ENCODE measurements at regions not wholly inside any gene's neighbourhood (a gene's known extent, or its start where the extent isn't known, plus 50 kb on each side); places are given as distances from the start of the nearest gene placed in this dataset.

DNA sequence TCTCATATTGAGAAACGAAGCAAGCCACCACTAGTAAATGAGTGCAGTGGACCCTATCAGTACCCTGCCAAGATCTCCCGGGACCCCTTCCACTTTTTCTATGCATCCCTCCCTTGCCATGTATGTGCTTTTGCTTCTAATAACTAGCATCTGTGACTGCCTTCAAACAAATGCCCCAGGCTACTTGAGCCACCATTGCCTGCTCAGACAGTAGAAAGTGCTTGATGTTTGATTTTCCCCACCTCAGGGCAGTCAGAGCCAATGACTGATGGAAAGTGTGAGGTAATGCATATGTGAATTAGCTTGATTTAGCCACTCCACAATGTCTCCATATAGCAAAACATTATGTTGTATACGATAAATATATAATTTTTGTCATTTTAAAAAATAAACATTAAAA is 797.3 kb upstream of the ACO1 start:
- Histone ChIP-seq H4K8ac (ENCODE audit: low read depth in 2 of 2, low read length in 2 of 2) (no peak overlapping the region), H3K36me3 (ENCODE audit: control insufficient read depth, insufficient read depth, low read length) (no peaks in the 10 kb centered on the region), H4K5ac (ENCODE audit: low read depth, low read length) (no peak overlapping the region), H3K27ac (ENCODE audit: insufficient read depth, low read length) (no peak overlapping the region), H4K91ac (ENCODE audit: insufficient read depth, low read depth, low read length) (no peak overlapping the region), H3K9me3 (ENCODE audit: control insufficient read depth, insufficient read depth, low read length) (no peaks in the 10 kb centered on the region), H3K27me3 (ENCODE audit: control insufficient read depth, insufficient read depth, low read length) (no peaks in the 10 kb centered on the region), H2BK5ac (ENCODE audit: low read depth, low read length, poor library complexity, severe bottlenecking) (no peak overlapping the region), H2BK120ac (ENCODE audit: low read depth, low read length) (no peak overlapping the region), H3K56ac (ENCODE audit: extremely low read depth, insufficient read depth, low read length) (no peak overlapping the region), H2BK20ac (ENCODE audit: low read depth, low read length) (no peak overlapping the region), H3K79me1 (ENCODE audit: low read depth in 1 of 2, low read length in 2 of 2) (no peaks in the 10 kb centered on the region), H3K4me1 (ENCODE audit: control insufficient read depth, insufficient read depth, low read length) (no peaks in the 10 kb centered on the region), H3K4ac (ENCODE audit: low read depth, low read length) (no peak overlapping the region), H2AFZ (replicated peaks; ENCODE audit: low read length, poor library complexity) (no peak overlapping the region), H3K23ac (ENCODE audit: low read depth, low read length) (no peak overlapping the region), H2AK5ac (ENCODE audit: low read depth, low read length) (no peak overlapping the region), H2BK15ac (ENCODE audit: low read depth, low read length) (no peak overlapping the region), H3K4me3 (ENCODE audit: insufficient read depth, low read depth, low read length) (no peak overlapping the region), H4K20me1 (ENCODE audit: insufficient read depth, low read length) (no peaks in the 10 kb centered on the region), H3K18ac (ENCODE audit: low read depth, low read length) (no peak overlapping the region), H2AK9ac (replicated peaks; ENCODE audit: low read depth, low read length, poor library complexity) (no peak overlapping the region), H3K4me2 (ENCODE audit: low read depth, low read length) (no peak overlapping the region), H3K14ac (replicated peaks; ENCODE audit: low read depth, low read length) (no peak overlapping the region), H3K9me1 (ENCODE audit: insufficient read depth, low read length) (no peaks in the 10 kb centered on the region), H3K9ac (ENCODE audit: low read depth, low read length) (no peak overlapping the region)
- no TSS peak for BruUV-seq (replicated peaks)
- ChIA-PET CTCF (no interaction called here), POLR2A (ENCODE audit: unreplicated experiment) (no interaction called here)
- in situ Hi-C loops (cut with MboI; ENCODE audit: low sequenced_read_pairs) (no loop called here), intact Hi-C loops (cut with micrococcal nuclease) (no loop called here), dilution Hi-C loops (cut with HindIII; ENCODE audit: low sequenced_read_pairs, unreplicated experiment) (no loop called here)
- DNase-seq (no peak), ATAC-seq (ENCODE audit: low read depth) (no peak)
- TF ChIP-seq RCOR1 (IDR thresholded peaks at IDR 0.05; ENCODE audit: insufficient replicate concordance, low read length) (no peak), POLR2A (IDR thresholded peaks at IDR 0.05; ENCODE audit: low read depth, low read length) (no peak), NFE2L2 (IDR thresholded peaks at IDR 0.05; ENCODE audit: low read depth, low read length) (no peak), MAZ (IDR thresholded peaks at IDR 0.05; ENCODE audit: borderline replicate concordance, low read depth, low read length) (no peak), MXI1 (IDR thresholded peaks at IDR 0.05; ENCODE audit: borderline replicate concordance, low read depth, low read length) (no peak), SMC3 (IDR thresholded peaks at IDR 0.05; ENCODE audit: low read depth, low read length) (no peak), BHLHE40 (IDR thresholded peaks at IDR 0.05; ENCODE audit: low read depth, low read length) (no peak), MAFK (IDR thresholded peaks at IDR 0.05; ENCODE audit: low read depth, low read length) (no peak), FOS (IDR thresholded peaks at IDR 0.05; ENCODE audit: low read depth, low read length) (no peak), CHD1 (IDR thresholded peaks at IDR 0.05; ENCODE audit: low read depth, low read length) (no peak), RAD21 (IDR thresholded peaks at IDR 0.05; ENCODE audit: low read length) (no peak), CEBPB (IDR thresholded peaks at IDR 0.05; ENCODE audit: low read depth, low read length) (no peak)
- TF ChIP-seq, protein P1, sequence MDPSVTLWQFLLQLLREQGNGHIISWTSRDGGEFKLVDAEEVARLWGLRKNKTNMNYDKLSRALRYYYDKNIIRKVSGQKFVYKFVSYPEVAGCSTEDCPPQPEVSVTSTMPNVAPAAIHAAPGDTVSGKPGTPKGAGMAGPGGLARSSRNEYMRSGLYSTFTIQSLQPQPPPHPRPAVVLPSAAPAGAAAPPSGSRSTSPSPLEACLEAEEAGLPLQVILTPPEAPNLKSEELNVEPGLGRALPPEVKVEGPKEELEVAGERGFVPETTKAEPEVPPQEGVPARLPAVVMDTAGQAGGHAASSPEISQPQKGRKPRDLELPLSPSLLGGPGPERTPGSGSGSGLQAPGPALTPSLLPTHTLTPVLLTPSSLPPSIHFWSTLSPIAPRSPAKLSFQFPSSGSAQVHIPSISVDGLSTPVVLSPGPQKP (IDR thresholded peaks at IDR 0.05; ENCODE audit: borderline replicate concordance, low read depth, low read length), result no peak
- TF ChIP-seq, protein P2, sequence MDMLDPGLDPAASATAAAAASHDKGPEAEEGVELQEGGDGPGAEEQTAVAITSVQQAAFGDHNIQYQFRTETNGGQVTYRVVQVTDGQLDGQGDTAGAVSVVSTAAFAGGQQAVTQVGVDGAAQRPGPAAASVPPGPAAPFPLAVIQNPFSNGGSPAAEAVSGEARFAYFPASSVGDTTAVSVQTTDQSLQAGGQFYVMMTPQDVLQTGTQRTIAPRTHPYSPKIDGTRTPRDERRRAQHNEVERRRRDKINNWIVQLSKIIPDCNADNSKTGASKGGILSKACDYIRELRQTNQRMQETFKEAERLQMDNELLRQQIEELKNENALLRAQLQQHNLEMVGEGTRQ (IDR thresholded peaks at IDR 0.05; ENCODE audit: low read depth, low read length), result no peak
- TF ChIP-seq, protein P3, sequence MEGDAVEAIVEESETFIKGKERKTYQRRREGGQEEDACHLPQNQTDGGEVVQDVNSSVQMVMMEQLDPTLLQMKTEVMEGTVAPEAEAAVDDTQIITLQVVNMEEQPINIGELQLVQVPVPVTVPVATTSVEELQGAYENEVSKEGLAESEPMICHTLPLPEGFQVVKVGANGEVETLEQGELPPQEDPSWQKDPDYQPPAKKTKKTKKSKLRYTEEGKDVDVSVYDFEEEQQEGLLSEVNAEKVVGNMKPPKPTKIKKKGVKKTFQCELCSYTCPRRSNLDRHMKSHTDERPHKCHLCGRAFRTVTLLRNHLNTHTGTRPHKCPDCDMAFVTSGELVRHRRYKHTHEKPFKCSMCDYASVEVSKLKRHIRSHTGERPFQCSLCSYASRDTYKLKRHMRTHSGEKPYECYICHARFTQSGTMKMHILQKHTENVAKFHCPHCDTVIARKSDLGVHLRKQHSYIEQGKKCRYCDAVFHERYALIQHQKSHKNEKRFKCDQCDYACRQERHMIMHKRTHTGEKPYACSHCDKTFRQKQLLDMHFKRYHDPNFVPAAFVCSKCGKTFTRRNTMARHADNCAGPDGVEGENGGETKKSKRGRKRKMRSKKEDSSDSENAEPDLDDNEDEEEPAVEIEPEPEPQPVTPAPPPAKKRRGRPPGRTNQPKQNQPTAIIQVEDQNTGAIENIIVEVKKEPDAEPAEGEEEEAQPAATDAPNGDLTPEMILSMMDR (conservative IDR thresholded peaks at IDR 0.05; ENCODE audit: low read depth, low read length), result no peak
- WGBS, 2 experiments (ENCODE audit: extremely low coverage in 2 of 2, insufficient read length in 1 of 2), result no CpG with 5 or more reads among the region's 3 CpGs
